ENCODE measurements at regions not wholly inside any gene's neighbourhood (a gene's known extent, or its start where the extent isn't known, plus 50 kb on each side); places are given as distances from the start of the nearest gene placed in this dataset.

DNA sequence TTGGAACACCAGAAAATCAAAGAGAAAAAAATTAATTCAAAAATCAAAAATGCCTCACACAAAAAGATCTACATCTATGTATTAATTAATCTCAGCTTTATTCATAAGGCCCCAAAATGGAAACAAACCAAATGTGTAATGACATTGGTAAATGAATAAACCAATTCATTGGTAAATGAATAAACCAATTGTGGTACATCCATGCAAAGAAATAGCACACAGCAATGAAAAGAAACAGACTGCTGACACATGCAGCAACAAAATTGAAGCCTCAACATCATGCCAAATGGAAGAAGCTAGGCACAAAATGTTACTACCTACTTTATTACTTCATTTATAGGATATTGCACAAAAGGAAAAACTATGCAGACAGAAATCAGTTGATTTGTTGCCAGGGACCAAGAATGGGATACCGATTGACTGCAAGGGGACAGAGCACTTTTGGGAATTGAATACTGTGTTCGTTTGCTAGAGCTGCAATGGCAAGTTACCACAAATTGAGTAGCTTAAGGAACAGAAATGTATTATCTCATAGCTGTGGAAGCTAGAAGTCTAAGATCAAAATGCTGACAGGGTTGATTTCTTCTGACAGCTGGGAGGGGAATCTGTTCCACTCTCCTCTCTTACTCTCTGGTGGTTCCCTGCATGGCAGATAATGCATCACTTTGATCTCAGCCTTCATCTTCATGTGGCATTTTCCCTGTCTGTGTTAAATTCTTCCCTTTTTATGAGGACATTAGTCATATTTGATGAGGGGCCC is 252.8 kb downstream of the RFC3 start:
- no peak for DNase-seq
- Histone ChIP-seq H3K9me3 (replicated peaks in 1 of 2; ENCODE audit: control insufficient read depth in 1 of 2, insufficient read depth in 1 of 2, low read length in 2 of 2) (no peaks in the 10 kb centered on the region), H3K4me1 (ENCODE audit: control insufficient read depth in 1 of 2, insufficient read depth in 2 of 2, low read length in 2 of 2) (no peaks in the 10 kb centered on the region), H4K20me1 (ENCODE audit: insufficient read depth, low read length) (no peaks in the 10 kb centered on the region), H2AFZ (ENCODE audit: insufficient read depth, low read depth, low read length, poor library complexity, severe bottlenecking) (no peak overlapping the region), H3K9ac (ENCODE audit: insufficient read depth, low read length, poor library complexity, severe bottlenecking) (no peak overlapping the region), H3K4me3 (replicated peaks in 1 of 3; ENCODE audit: low read depth in 2 of 3, low read length in 3 of 3) (no peak overlapping the region), H3K36me3 (replicated peaks in 1 of 2; ENCODE audit: control insufficient read depth in 1 of 2, insufficient read depth in 2 of 2, low read length in 2 of 2) (no peaks in the 10 kb centered on the region), H3K4me2 (replicated peaks; ENCODE audit: extremely low read depth, low read length, poor library complexity, severe bottlenecking) (no peak overlapping the region), H3K27me3 (ENCODE audit: control insufficient read depth in 2 of 2, insufficient read depth in 2 of 2, low read length in 2 of 2) (no peaks in the 10 kb centered on the region), H3K79me2 (ENCODE audit: insufficient read depth, low read length) (no peaks in the 10 kb centered on the region), H3K27ac (ENCODE audit: low read depth in 1 of 2, low read length in 2 of 2) (no peak overlapping the region)
- 100% methylated on average over 1 of the region's 2 CpGs for WGBS (ENCODE audit: insufficient coverage)
- no peak overlapping the region for H3K27ac Mint-ChIP-seq
- peaks cover 0 to 2% (median 0%) of the 10 kb centered on the region in 3 donors for H3K27me3 Mint-ChIP-seq (ENCODE audit: low read depth in 3 of 3)
- H3K9me3 Mint-ChIP-seq = peaks cover 0 to 6% (median 0%) of the 10 kb centered on the region in 7 donors
- intact Hi-C loops (cut with micrococcal nuclease) = no loop called here
- no peak overlapping the region for H3K4me3 Mint-ChIP-seq
- H3K4me1 Mint-ChIP-seq = no peaks in the 10 kb centered on the region
- TF ChIP-seq, protein P1, sequence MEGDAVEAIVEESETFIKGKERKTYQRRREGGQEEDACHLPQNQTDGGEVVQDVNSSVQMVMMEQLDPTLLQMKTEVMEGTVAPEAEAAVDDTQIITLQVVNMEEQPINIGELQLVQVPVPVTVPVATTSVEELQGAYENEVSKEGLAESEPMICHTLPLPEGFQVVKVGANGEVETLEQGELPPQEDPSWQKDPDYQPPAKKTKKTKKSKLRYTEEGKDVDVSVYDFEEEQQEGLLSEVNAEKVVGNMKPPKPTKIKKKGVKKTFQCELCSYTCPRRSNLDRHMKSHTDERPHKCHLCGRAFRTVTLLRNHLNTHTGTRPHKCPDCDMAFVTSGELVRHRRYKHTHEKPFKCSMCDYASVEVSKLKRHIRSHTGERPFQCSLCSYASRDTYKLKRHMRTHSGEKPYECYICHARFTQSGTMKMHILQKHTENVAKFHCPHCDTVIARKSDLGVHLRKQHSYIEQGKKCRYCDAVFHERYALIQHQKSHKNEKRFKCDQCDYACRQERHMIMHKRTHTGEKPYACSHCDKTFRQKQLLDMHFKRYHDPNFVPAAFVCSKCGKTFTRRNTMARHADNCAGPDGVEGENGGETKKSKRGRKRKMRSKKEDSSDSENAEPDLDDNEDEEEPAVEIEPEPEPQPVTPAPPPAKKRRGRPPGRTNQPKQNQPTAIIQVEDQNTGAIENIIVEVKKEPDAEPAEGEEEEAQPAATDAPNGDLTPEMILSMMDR (IDR thresholded peaks at IDR 0.05) = no peak
- H3K36me3 Mint-ChIP-seq = no peaks in the 10 kb centered on the region

DNA sequence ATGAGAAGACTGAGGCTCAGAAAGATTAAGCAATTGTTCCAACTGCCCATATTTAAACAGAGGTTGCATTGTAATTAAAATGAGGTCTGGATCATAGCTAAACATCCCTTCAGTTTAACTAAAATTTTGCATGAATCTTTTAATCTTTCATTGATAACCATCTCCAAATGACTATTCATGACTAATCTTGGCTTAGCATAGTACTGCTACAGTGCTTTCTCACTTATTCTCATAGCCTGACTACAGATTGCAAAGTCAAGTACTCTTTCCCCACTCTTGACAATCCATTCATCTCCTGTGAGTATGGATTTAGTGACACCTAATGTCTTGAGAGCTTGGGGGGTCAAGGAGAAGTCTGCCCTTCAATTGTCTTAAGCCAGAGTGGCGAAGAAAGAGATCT is 258.4 kb downstream of the RFC3 start:
- no peaks in the 10 kb centered on the region for H3K36me3 Mint-ChIP-seq
- no peak overlapping the region for H3K4me3 Mint-ChIP-seq
- H3K4me3 ChIP-seq (replicated peaks in 1 of 3; ENCODE audit: low read depth in 2 of 3, low read length in 3 of 3) = no peak overlapping the region
- H3K9me3 Mint-ChIP-seq = peaks cover 0 to 6% (median 0%) of the 10 kb centered on the region in 7 donors
- H3K27me3 Mint-ChIP-seq (ENCODE audit: low read depth in 3 of 3) = peaks cover 0 to 2% (median 0%) of the 10 kb centered on the region in 3 donors
- no CpG with 5 or more reads among the region's 1 CpG for WGBS (ENCODE audit: insufficient coverage)
- no peak for DNase-seq
- TF ChIP-seq, protein P1 (IDR thresholded peaks at IDR 0.05) = no peak
- H3K9me3 ChIP-seq (replicated peaks in 1 of 2; ENCODE audit: control insufficient read depth in 1 of 2, insufficient read depth in 1 of 2, low read length in 2 of 2) = no peaks in the 10 kb centered on the region
- H3K36me3 ChIP-seq (replicated peaks in 1 of 2; ENCODE audit: control insufficient read depth in 1 of 2, insufficient read depth in 2 of 2, low read length in 2 of 2) = no peaks in the 10 kb centered on the region
- H3K9ac ChIP-seq (ENCODE audit: insufficient read depth, low read length, poor library complexity, severe bottlenecking) = no peak overlapping the region
- intact Hi-C loops (cut with micrococcal nuclease) = no loop called here
- no peak overlapping the region for H2AFZ ChIP-seq (ENCODE audit: insufficient read depth, low read depth, low read length, poor library complexity, severe bottlenecking)
- no peaks in the 10 kb centered on the region for H4K20me1 ChIP-seq (ENCODE audit: insufficient read depth, low read length)
- H3K4me2 ChIP-seq (replicated peaks; ENCODE audit: extremely low read depth, low read length, poor library complexity, severe bottlenecking) = no peak overlapping the region
- H3K27me3 ChIP-seq (ENCODE audit: control insufficient read depth in 2 of 2, insufficient read depth in 2 of 2, low read length in 2 of 2) = no peaks in the 10 kb centered on the region
- no peak overlapping the region for H3K27ac Mint-ChIP-seq
- H3K4me1 ChIP-seq (ENCODE audit: control insufficient read depth in 1 of 2, insufficient read depth in 2 of 2, low read length in 2 of 2) = no peaks in the 10 kb centered on the region
- H3K79me2 ChIP-seq (ENCODE audit: insufficient read depth, low read length) = no peaks in the 10 kb centered on the region
- no peak overlapping the region for H3K27ac ChIP-seq (ENCODE audit: low read depth in 1 of 2, low read length in 2 of 2)
- no peaks in the 10 kb centered on the region for H3K4me1 Mint-ChIP-seq
